ENCODE measurements at regions not wholly inside any gene's neighbourhood (a gene's known extent, or its start where the extent isn't known, plus 50 kb on each side); places are given as distances from the start of the nearest gene placed in this dataset.
"Not testable (repeated sequence)": the region's sequence is repeated elsewhere in the genome, so short reads cannot be mapped to it uniquely, and the experiment has no call there.

DNA sequence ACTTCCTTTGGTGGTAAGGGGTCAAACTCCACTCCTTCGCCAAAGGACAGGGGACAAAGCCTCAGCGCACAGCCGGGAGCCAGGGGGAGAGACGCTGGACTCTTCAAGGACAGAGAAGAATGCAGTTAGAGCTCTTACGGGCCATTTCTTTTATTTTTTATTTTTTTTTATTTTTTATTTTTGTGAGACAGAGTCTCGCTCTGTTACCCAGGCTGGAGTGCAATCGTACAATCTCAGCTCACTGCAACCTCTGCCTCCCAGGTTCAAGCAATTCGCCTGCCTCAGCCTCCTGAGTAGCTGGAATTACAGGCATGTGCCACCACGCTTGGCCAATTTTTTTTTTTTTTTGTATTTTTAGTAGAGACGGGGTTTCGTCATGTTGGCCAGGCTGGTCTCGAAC lies 93.2 kb upstream of the RPH3AL start, which contains the start of gene RFLNB:
TSS of gene RFLNB (minus strand) at position 101 of the 400 bp plus-strand sequence.
- H3K4me3 ChIP-seq (ENCODE audit: low read length): not testable (repeated sequence)

DNA sequence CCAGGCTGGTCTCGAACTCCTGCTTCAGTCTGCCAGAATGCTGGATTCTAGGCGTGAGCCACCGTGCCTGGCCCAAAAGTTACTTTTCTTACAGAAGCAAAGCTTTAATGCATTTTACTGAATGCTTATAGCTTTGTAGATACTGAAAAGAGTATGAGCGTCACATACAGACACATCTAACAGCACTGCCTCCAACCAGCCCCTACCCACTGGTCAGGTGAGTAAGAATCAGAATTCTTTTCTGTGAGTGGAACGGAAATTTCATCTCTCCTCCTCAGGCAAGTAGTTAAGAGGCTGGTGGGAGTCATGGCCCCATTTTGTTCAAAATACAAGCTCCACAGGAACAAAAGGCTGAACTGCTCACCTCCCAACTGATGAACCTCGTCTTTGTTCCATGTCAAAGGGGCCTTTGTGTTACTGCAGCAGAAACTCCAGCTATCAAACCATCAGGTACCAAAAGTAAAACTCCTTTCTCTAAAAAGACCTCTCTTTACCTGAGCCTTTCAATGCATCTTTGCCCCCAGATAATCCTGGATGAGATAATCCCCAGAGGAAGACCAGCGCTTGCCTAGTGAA lies 92.4 kb upstream of the RPH3AL start:
- no peak for TF ChIP-seq ZNF274 (IDR thresholded peaks at IDR 0.05; ENCODE audit: low read depth, low read length)
- H3K4me3 ChIP-seq (ENCODE audit: low read length): no peak overlapping the region

DNA sequence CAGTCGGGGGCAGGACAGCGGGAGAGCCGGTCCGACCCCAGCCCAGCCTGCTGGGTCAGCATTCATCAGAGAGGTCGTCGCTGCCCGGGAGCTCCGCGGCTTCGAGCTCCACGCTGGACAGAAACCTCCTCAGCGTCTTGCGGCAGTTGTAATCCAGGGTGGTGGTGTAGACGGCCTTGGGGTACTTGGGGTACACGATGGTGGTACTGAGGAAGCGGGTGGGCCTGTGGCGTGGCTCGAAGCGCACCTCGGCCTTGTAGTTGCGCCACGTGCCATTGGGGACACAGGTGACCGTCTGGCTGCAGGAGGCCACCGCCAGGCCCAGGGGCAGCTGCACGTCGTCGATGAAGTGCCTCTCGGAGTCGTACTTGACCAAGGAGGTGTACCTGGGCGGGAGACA lies 90.5 kb upstream of the RPH3AL start:
- H3K4me3 ChIP-seq (ENCODE audit: low read length): no peak overlapping the region
- no peak for TF ChIP-seq ZNF274 (IDR thresholded peaks at IDR 0.05; ENCODE audit: low read depth, low read length)

DNA sequence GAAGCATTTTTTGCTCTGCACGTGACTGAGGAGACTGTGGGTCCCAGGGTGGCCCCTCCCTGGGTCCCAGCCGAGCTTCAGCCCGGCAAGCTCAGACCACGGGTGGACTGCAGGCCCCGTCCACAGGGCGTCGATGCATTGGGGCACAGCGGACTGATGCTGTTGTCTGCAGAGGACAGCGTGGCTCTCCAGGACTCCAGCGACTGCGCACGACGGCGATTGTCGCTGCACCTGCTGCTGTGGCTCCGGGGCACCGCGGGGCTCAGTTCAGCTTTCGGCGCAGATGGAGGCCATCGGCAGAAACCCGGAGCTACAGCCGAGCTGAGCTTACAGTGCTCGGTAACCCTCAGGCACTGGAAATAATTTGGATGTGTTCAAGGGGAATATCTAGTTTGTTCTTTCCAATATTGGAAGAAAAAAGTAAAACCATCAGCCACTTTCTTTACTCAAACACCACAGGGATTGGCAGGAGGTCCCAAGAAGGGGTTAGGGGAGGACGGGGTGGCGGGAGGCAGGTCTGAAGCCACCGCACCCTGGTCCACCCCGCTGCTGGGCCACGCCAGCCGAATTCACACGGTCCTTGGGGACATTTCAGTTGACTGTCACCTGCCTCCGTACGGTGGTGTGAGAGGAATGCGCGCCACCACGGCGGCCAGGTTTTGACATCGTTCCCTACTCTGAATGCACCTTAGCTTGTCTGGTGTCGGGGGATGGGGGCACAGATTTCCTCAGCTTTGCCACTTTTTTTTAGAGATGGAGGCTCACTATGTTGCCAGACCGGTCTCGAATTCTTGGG lies 88.7 kb upstream of the RPH3AL start:
- TF ChIP-seq ZNF274 (IDR thresholded peaks at IDR 0.05; ENCODE audit: low read depth, low read length): no peak
- no peak overlapping the region for H3K4me3 ChIP-seq (ENCODE audit: low read length)

DNA sequence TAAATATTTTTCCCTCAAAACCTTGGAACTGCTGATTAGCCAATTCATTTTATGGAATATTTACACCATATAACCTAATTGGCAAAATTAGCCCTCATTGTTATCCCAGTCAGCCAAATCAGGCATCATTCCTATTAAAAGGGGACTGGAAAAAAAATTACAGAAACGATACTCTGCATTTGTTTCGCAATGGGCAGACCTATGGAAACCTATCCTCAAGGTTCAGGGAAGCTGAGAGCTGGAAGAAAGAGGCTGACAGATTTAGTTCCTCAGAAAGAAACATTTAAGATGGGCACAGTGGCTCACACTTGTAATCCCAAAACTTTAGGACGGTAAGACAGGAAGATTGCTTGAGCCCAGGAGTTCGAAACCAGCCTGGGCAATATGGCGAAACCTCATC lies 85.6 kb upstream of the RPH3AL start:
- H3K4me3 ChIP-seq (ENCODE audit: low read length): no peak overlapping the region
- TF ChIP-seq ZNF274 (IDR thresholded peaks at IDR 0.05; ENCODE audit: low read depth, low read length): no peak

DNA sequence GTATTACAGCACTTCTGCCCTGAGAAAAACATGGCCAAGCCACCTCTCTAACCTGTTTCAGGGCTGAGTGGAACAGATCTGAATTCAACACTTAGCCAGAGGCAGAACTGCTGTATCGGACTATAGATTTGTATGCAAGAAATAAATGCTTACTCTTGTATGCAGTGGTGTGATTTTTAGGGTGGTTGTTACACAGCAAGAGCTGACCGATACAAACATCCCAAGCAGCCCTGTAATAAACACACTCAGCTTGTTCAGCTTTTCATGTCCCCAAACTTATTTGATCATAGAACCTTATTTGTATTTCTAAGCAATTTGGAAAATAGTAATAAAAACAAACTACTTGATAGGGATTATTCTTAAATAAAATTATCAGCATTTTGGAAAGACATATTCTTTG lies 84.9 kb upstream of the RPH3AL start:
- H3K4me3 ChIP-seq (ENCODE audit: low read length): no peak overlapping the region
- no peak for TF ChIP-seq ZNF274 (IDR thresholded peaks at IDR 0.05; ENCODE audit: low read depth, low read length)

DNA sequence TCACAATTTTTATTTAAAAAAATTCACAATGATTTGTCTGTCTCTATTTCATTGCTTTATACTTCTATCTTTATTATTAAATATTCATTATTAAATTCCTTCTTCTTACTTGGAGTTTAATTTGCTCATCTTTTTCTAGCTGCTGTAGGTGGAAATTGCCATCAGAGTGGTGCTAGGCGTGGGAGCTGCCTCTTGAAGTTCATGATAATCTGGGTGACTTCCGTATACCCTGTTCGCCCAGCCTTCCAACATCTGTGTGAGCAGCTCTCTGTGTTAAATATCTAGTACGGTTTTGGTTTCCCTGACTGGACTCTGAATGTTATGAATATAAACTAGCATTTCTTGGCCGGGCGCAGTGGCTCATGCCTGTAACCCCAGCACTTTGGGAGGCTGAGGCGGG lies 84.0 kb upstream of the RPH3AL start:
- no peak for TF ChIP-seq ZNF274 (IDR thresholded peaks at IDR 0.05; ENCODE audit: low read depth, low read length)
- no peak overlapping the region for H3K4me3 ChIP-seq (ENCODE audit: low read length)

GRCh38 chr17:432471-432870 lies 79.9 kb upstream of the RPH3AL start:
- H3K4me3 ChIP-seq (ENCODE audit: low read length): not testable (repeated sequence)

- no peak overlapping the region for H3K4me3 ChIP-seq (ENCODE audit: low read length)
- no peak for TF ChIP-seq ZNF274 (IDR thresholded peaks at IDR 0.05; ENCODE audit: low read depth, low read length)
Measured at GRCh38 chr17:431494-431893, 78.9 kb upstream of the RPH3AL start.

GRCh38 chr17:429589-429988 lies 77.0 kb upstream of the RPH3AL start:
- no peak overlapping the region for H3K4me3 ChIP-seq (ENCODE audit: low read length)
- TF ChIP-seq ZNF274 (IDR thresholded peaks at IDR 0.05; ENCODE audit: low read depth, low read length): no peak

DNA sequence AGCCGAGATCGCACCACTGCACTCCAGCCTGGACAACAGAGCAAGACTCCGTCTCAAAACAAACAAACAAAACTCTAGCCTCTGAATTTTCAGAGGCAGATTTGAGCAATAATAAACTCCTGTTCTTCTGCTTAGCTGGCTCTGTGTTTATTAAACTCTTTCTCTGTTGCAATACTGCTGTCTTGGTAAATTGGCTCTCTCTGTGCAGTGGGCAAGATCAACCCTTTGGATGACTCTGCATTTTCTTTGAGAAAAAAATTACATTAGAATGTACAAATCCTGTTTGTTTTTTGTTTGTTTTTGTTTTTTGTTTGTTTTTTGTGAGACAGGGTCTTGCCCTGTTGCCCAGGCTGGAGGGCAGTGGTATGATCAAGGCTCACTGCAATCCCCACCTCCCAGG lies 75.8 kb upstream of the RPH3AL start:
- TF ChIP-seq ZNF274 (IDR thresholded peaks at IDR 0.05; ENCODE audit: low read depth, low read length): no peak

DNA sequence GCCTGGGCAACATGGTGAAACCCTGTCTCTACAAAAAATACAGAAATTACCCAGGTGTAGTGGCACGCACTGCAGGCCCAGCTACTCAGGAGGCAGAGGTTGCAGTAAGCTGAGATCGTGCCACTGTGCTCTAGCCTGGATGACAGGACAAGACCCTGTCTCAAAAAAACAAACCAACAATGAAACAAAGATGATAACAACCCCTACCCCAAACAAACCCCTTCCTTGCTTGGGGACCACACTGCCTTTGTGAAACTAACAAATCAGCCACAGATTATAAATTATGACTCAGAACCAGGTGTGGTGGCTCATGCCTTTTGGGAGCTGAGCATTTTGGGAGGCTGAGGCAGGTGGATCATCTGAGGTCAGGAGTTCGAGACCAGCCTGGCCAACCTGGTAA lies 75.3 kb upstream of the RPH3AL start:
- no peak for TF ChIP-seq ZNF274 (IDR thresholded peaks at IDR 0.05; ENCODE audit: low read depth, low read length)
- no peak overlapping the region for H3K4me3 ChIP-seq (ENCODE audit: low read length)

More for the DNA sequence above, 75.8 kb upstream of the RPH3AL start:
- H3K4me3 ChIP-seq (ENCODE audit: low read length): no peak overlapping the region

DNA sequence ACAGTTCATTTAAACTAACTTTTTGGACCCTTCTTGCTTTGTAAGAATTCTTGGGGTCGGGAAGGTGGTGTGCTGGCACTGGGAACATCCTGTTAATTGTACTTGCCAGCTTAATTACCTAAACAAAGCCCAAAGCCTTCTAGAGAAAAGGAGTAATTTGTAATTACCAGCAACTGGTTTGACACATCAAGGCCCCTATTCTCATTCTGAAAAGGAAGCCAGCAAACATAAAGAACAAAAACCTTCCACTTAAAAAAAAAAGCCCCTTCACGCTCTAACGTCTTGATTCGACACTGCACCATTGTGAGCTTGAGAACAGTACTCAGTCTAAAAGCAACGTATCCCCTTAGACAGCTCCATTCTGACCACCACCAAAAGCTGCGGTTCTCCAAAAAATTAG lies 74.7 kb upstream of the RPH3AL start:
- no peak for TF ChIP-seq ZNF274 (IDR thresholded peaks at IDR 0.05; ENCODE audit: low read depth, low read length)
- no peak overlapping the region for H3K4me3 ChIP-seq (ENCODE audit: low read length)

- no peak for TF ChIP-seq ZNF274 (IDR thresholded peaks at IDR 0.05; ENCODE audit: low read depth, low read length)
- no peak overlapping the region for H3K4me3 ChIP-seq (ENCODE audit: low read length)
Measured at GRCh38 chr17:422196-422930, 69.8 kb upstream of the RPH3AL start.
